ENCODE measurements at regions not wholly inside any gene's neighbourhood (a gene's known extent, or its start where the extent isn't known, plus 50 kb on each side); places are given as distances from the start of the nearest gene placed in this dataset.
"Not testable (repeated sequence)": the region's sequence is repeated elsewhere in the genome, so short reads cannot be mapped to it uniquely, and the experiment has no call there.

GRCh38 chr2:215796140-215796855 lies 217.1 kb downstream of the MREG start:
- DNase-seq (ENCODE audit: low read depth, low spot score), result no peak

DNA sequence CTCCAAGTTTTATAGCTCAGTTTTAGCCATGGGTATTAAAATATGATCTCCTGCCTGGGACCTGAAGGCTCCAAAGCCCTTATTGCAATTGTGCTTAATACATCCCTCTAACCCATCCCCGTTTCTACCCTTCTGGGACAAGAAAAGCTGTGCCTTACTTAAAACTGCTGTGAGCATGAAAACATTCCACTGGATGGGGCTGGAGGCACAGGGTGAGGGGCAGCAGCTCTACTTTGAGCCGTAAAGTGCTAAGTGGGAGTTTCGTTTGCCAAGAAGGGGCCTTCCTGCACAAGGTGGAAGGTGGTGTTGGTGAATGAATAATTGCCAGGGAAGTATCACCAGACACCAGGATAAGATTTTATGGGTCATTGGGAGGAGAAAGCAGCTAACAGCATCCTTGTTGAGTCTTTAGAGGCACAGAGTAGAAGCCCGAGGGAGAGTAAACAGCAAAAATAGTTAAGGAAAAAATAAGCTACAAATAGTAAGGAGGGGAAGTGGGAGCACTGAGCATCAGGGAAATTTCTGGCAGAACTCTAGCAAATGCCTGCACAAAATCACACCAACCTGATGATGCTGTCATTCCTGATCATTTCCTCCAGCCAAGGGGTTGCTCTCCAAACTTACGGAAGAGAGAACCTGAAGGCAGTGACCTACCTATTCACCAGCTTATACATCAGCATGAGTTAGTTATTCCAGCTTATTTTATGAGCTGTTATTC lies 218.4 kb downstream of the MREG start:
- no peak for DNase-seq (ENCODE audit: low read depth, low spot score)

DNA sequence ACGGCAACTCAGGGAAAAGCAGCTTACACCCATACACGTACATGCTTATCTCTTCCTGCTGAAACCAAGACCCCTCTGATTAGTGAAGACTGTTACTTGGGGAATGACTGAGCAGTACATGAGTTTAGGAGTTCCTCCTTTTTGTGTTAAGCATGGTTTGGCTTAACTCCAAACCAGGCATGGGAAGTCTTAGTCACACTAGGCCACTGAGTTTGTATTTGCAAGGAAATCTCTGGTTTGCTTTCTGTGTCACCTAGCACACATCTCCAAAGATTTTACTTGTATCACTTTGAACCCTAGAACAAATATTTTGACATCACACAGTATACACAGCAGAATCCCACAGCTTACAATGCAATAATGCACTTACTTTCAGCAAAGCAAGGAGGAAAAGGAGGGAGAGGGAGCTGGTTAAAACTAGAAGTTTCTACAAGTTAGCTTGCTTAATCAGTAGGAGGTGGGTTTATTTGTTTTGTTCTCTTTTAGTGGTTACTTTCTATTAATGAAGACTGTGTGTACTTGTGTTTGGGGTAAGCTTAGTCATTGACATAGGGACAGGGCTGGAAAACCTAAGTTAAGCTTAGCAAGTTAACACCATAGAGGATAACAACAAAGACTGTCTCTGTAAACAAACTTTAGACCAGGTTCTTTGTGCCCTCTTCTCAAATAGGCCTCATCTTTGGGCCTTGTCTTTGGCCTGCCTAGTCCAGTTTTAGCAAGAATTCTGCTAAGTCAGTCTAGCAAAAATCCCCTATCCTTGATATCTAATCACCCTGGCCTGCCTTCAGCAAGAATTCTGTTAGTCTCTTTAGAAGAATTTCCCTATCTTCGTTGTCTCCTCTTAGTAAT lies 219.4 kb downstream of the MREG start:
- no peak for DNase-seq (ENCODE audit: low read depth, low spot score)

DNA sequence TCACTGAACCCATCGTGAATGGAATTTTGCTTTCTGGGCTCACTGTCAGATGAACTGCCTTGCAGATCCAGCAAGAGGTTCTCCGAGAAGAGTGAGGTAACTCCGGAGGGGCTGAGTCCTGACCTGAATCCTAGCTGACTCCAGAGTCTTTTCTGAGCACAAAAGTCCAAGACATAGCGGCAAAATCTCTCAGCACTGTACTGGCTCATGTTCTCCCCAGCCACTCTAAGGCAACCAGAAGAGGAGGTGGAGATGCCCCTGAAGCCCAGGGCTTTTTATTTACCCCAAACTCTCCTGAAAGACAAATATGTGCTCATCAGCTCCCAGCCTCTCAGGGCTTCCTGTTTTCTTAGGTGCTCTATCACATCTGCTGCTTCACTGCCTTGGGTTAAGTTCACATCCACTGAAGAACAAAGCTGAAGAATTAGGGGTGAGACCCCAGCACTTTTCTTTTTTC lies 221.8 kb downstream of the MREG start:
- no peak for DNase-seq (ENCODE audit: low read depth, low spot score)

DNA sequence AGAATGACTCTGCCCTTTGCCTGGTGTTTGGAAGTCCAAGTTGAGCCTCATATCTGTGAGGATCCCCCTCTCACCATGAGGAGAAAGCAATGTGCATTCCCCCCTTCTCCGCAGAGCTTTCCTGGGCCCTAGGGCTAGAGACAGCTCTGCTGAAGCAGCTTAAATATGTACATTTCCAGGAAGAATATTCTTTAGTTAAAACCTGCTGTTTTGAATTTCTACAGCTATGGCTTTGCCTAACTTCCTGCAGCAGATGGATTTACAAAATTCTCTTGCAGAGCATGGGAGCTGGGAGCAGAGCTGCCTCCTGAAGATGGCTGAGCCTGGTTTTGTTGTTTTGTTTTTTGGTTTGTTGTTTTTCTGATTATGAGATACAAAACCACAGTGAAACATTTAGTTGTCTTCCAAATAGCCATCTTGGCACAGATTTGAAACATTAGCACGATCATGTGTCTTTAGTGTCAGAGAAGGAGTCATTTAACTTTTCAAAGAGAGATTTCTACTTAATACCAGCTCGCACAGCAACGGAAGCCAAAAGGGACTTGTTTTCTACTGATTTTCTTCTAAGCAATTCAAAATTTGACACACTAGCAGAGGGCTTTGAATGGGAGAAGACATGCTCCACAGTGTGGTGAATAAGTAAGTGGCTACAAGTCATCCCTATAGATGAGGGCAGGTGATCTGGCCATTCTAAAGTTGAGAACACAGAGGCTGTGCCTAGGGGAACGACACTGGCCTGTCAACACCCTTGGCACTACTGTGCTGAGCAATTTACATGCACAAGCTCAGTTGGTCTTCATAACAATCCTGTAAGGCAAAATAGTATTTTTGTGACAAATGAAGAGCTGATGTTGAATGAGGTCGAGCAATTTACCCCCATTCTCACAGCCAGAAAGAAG lies 222.6 kb downstream of the MREG start:
- no peak for DNase-seq (ENCODE audit: low read depth, low spot score)

GRCh38 chr2:215787565-215788178 lies 225.7 kb downstream of the MREG start:
- DNase-seq (ENCODE audit: low read depth, low spot score), result no peak

DNA sequence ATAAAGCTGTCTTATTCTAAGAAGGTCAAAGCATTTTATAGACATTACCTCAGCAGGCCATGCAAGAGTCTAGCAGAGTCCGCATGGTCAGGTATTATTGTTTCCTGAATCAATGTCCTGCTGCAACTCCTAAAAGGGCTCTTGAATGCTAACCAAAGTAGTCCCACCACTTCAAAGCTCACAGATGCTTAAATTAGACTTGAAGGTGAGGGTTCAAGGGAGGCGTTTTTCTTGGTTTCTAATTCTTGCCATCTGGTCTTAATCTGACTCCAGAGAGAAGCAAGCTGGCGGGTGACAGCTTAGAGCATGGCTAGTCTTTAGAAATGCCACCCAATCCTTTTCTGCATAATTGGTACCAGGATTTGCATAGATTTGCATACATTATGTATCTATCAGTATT lies 226.3 kb downstream of the MREG start:
- no peak for DNase-seq (ENCODE audit: low read depth, low spot score)

DNA sequence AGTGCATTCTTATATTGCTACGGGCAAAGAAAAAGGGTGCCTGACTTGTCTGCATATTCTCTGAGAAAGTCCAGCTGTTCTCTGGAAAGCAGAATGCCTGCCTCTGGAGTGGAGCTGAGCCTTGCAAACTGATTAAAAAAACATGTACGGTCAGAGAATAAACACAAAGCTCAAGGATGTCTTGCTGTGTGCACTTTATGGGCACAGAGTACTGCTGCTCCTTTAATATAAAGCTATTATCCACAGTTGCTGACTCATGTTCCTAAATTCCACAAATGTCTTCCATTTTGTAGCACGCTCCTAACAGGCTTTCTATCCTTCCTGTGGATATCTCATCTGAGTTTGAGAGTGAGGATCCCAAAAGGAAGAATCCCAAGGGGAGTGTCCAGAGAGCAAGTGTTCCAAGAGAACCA lies 229.0 kb downstream of the MREG start:
- no peak for DNase-seq (ENCODE audit: low read depth, low spot score)

DNA sequence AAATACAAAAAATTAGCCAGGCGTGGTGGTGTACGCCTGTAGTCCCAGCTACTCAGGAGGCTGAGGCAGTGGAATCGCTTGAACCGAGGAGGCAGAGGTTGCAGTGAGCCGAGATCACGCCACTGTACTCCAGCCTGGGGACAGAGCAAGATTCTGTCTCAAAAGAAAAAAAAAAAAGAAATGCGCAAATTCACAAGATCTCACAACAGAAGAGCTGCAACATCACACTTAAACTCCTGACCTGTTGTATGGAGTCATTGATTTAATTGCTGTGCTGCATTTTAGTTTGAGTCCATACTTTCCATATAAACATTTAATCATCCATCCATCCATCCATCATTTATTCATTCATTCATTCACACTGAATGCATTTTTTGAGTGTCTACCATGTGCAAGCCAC lies 229.7 kb downstream of the MREG start:
- DNase-seq (ENCODE audit: low read depth, low spot score), result not testable (repeated sequence)

- DNase-seq (ENCODE audit: low read depth, low spot score), result no peak
Observed at GRCh38 chr2:215782965-215783364, 230.4 kb downstream of the MREG start.

- DNase-seq (ENCODE audit: low read depth, low spot score), result no peak
Observed at GRCh38 chr2:215782295-215782694, 231.1 kb downstream of the MREG start.

GRCh38 chr2:215780907-215781685 lies 232.3 kb downstream of the MREG start:
- DNase-seq (ENCODE audit: low read depth, low spot score), result no peak

GRCh38 chr2:215780313-215780712 lies 233.0 kb downstream of the MREG start:
- no peak for DNase-seq (ENCODE audit: low read depth, low spot score)

GRCh38 chr2:215779912-215780311 lies 233.4 kb downstream of the MREG start:
- no peak for DNase-seq (ENCODE audit: low read depth, low spot score)

DNA sequence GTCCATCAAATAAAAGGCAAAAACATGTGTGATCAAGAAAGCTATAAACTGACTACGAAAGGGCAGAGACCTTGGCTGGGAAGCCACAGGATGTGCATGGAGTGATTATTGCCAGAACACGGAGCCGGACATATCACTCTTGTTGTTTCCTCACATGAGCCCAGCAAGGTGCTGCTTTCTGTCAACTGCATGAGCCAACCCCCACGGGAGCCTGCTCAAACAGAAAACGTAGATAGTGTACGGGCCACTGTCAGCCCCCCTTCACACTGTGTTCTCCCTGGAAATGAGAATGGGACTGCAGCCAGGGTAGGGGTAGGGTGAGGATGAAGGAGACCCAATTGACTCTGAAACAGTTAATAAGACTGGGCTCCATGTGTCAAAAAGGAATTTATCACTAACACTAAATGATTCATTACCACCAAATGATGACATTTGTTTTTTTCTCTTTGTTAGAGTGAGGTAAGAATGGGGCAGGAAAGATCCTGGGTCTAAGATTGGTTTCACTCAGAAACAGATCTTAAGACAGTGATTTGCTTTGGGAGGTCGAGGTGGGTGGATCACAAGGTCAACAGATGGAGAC lies 235.8 kb downstream of the MREG start:
- no peak for DNase-seq (ENCODE audit: low read depth, low spot score)

GRCh38 chr2:215775106-215775505 lies 238.2 kb downstream of the MREG start:
- DNase-seq (ENCODE audit: low read depth, low spot score), result no peak

DNA sequence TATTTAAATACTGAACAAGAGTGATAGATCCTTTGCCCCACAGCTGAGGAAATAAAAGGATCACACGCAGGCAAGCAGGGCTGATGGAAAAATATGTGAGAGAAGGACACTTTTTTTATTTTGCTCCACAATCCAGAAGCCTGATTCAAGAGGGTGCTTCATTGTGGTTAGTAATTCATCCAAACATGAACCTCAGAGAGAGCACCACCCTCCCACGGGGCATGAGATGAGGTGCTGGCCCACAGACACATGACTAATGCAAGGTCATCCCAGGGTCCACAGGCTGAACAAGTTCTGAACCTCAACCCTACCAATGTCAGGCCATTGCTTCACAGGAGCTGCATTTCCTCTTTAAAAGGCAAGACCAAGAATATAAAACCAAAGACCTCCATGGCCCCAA lies 239.6 kb downstream of the MREG start:
- no peak for DNase-seq (ENCODE audit: low read depth, low spot score)

- no peak for DNase-seq (ENCODE audit: low read depth, low spot score)
Observed at GRCh38 chr2:215772634-215773563, 240.5 kb downstream of the MREG start.

DNA sequence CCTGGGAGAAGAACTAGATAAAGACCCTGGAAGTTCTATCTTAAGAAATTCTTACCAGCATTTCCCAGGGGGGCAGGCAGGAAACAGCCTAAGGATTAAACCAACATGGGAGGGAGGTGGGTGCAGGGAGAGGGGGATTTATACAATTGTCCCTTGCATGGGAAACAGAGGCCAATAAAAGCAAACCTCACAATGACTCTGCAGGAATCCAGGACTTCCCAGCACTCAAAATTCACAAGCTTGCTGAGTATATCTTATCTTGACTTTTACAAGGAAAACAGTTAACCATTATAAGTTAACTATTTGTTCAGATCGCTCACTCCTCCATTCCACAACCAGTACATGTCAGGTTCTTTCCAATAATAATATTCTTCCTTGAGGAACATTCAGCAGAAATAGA lies 241.3 kb downstream of the MREG start:
- no peak for DNase-seq (ENCODE audit: low read depth, low spot score)

All from activated CD4-positive, CD25-positive, alpha-beta regulatory T cell treated with anti-CD3 and anti-CD28 coated beads, Interleukin-2, amount 50 U/mL, for 16 hours (primary cell).